ENCODE measurements at regions not wholly inside any gene's neighbourhood (a gene's known extent, or its start where the extent isn't known, plus 50 kb on each side); places are given as distances from the start of the nearest gene placed in this dataset.

GRCh38 chr1:58288624-58289142, 257.8 kb downstream of the OMA1 start:
- Histone ChIP-seq H3K36me3 (replicated peaks in 1 of 2; ENCODE audit: control insufficient read depth in 1 of 2, insufficient read depth in 2 of 2, low read length in 1 of 2) (no peaks in the 10 kb centered on the region), H3K4me3 (ENCODE audit: low read depth in 2 of 2, low read length in 1 of 2) (no peak overlapping the region), H2AFZ (ENCODE audit: low read depth) (no peak overlapping the region), H4K20me1 (ENCODE audit: insufficient read depth) (no peaks in the 10 kb centered on the region), H3K9ac (no peak overlapping the region), H3F3A (replicated peaks; ENCODE audit: insufficient read depth) (no peaks in the 10 kb centered on the region), H3K79me2 (ENCODE audit: insufficient read depth) (no peaks in the 10 kb centered on the region), H3K9me3 (no peaks in the 10 kb centered on the region), H3K4me1 (ENCODE audit: control insufficient read depth in 1 of 2, insufficient read depth in 2 of 2, low read depth in 1 of 2, low read length in 1 of 2) (no peaks in the 10 kb centered on the region; a peak in 1 of 4 replicates), H3K9me2 (no peaks in the 10 kb centered on the region), H3K4me2 (no peak overlapping the region), H3K27ac (ENCODE audit: low read depth in 2 of 2, low read length in 1 of 2) (no peak overlapping the region), H3K27me3 (ENCODE audit: insufficient read depth) (no peaks in the 10 kb centered on the region)
- 27% methylated on average over 2 of the region's 2 CpGs for WGBS (ENCODE audit: low lambda C conversion rate)
- TF ChIP-seq SIN3A (IDR thresholded peaks at IDR 0.05; ENCODE audit: borderline replicate concordance, low read depth, low read length) (no peak), NRF1 (IDR thresholded peaks at IDR 0.05; ENCODE audit: low read depth, low read length) (no peak), MEF2A (IDR thresholded peaks at IDR 0.05; ENCODE audit: borderline replicate concordance, low read depth) (no peak), FOXJ3 (CRISPR knock-in tag; IDR thresholded peaks at IDR 0.05) (no peak), POLR2AphosphoS5 (IDR thresholded peaks at IDR 0.05; ENCODE audit: low read depth, low read length) (no peak), TCF12 (IDR thresholded peaks at IDR 0.05) (no peak), ELF1 (IDR thresholded peaks at IDR 0.05) (no peak), TAF1 (IDR thresholded peaks at IDR 0.05; ENCODE audit: borderline replicate concordance, low read depth, low read length) (no peak), MXI1 (IDR thresholded peaks at IDR 0.05; ENCODE audit: low read depth, low read length) (no peak)
- DNase-seq, result no peak
- ChIA-PET POLR2A (no interaction called here), CTCF (no interaction called here)

- Histone ChIP-seq H3K4me1 (ENCODE audit: control insufficient read depth in 1 of 2, insufficient read depth in 2 of 2, low read depth in 1 of 2, low read length in 1 of 2) (no peaks in the 10 kb centered on the region), H2AFZ (ENCODE audit: low read depth) (no peak overlapping the region), H3F3A (replicated peaks; ENCODE audit: insufficient read depth) (no peaks in the 10 kb centered on the region), H3K9me2 (no peaks in the 10 kb centered on the region), H3K4me2 (no peak overlapping the region), H3K36me3 (replicated peaks in 1 of 2; ENCODE audit: control insufficient read depth in 1 of 2, insufficient read depth in 2 of 2, low read length in 1 of 2) (no peaks in the 10 kb centered on the region), H3K9me3 (no peaks in the 10 kb centered on the region), H3K27ac (ENCODE audit: low read depth in 2 of 2, low read length in 1 of 2) (no peak overlapping the region), H3K4me3 (ENCODE audit: low read depth in 2 of 2, low read length in 1 of 2) (no peak overlapping the region), H3K79me2 (ENCODE audit: insufficient read depth) (no peaks in the 10 kb centered on the region), H3K9ac (no peak overlapping the region), H3K27me3 (ENCODE audit: insufficient read depth) (no peaks in the 10 kb centered on the region), H4K20me1 (ENCODE audit: insufficient read depth) (no peaks in the 10 kb centered on the region)
- ChIA-PET POLR2A (no interaction called here), CTCF (no interaction called here)
- no peak for DNase-seq
- WGBS (ENCODE audit: low lambda C conversion rate), result 25% methylated on average over 2 of the region's 2 CpGs
- TF ChIP-seq USF1 (IDR thresholded peaks at IDR 0.05; ENCODE audit: borderline replicate concordance, low read depth) (no peak), EP300 (IDR thresholded peaks at IDR 0.05; ENCODE audit: borderline replicate concordance in 1 of 2, low read depth in 1 of 2, low read length in 1 of 2) (no peak), TCF12 (IDR thresholded peaks at IDR 0.05) (no peak), POLR2AphosphoS5 (IDR thresholded peaks at IDR 0.05; ENCODE audit: low read depth, low read length) (no peak), MAX (IDR thresholded peaks at IDR 0.05; ENCODE audit: low read depth) (no peak), RFX5 (IDR thresholded peaks at IDR 0.05; ENCODE audit: low read length) (no peak), EZH2phosphoT487 (IDR thresholded peaks at IDR 0.05; ENCODE audit: borderline replicate concordance, low read depth) (no peak), ZBTB33 (IDR thresholded peaks at IDR 0.05; ENCODE audit: borderline replicate concordance, low read depth) (no peak), IRF3 (IDR thresholded peaks at IDR 0.05; ENCODE audit: low read depth, low read length) (no peak), REST (IDR thresholded peaks at IDR 0.05; ENCODE audit: low read depth, low read length) (no peak), RAD21 (IDR thresholded peaks at IDR 0.05; ENCODE audit: low read length) (no peak), JUND (IDR thresholded peaks at IDR 0.05) (no peak), FOSL2 (IDR thresholded peaks at IDR 0.05; ENCODE audit: borderline replicate concordance, low read depth) (no peak)
Observed at GRCh38 chr1:58287894-58288623, 258.5 kb downstream of the OMA1 start.

Data from SK-N-SH (cell line).